Right lobe of liver (tissue), 4 donors: ENCODE measurements at regions not wholly inside any gene's neighbourhood (a gene's known extent, or its start where the extent isn't known, plus 50 kb on each side); places are given as distances from the start of the nearest gene placed in this dataset.

Experiments used
- CTCF ChIP-seq, 4 donors: fragments of 200-600 bp in 3 of 4; fragments of 450-650 bp in 1 of 4; IDR thresholded peaks; one replicate each; pipeline versions ENCODE4 v1.5.1 to v1.8.0; 2016 to 2022; ENCODE audit warnings: antibody characterized with exemption in 4 of 4, mild to moderate bottlenecking in 2 of 4
- POLR2A ChIP-seq: fragments of 450-650 bp; IDR thresholded peaks from one replicate; pipeline ENCODE4 v1.6.1; 2017; ENCODE audit warnings: antibody characterized with exemption, mild to moderate bottlenecking
- donor health status: DM: no; HTN: no; CAD: no.
- donor health status: DM: no; HTN: no; CAD: no.
- donor health status: DM: no; HTN: yes; CAD: no.

GRCh38 chrX:20542072-20542471 is 275.4 kb upstream of the RPS6KA3 start:
- no peak for TF ChIP-seq POLR2A
- TF ChIP-seq CTCF (IDR thresholded peaks at IDR 0.05) = no peak
